GM19372 (cell line): ENCODE measurements at regions not wholly inside any gene's neighbourhood (a gene's known extent, or its start where the extent isn't known, plus 50 kb on each side); places are given as distances from the start of the nearest gene placed in this dataset.

Source experiments
- ATAC-seq: cut with Tn5 transposase; IDR thresholded peaks from one replicate; pipeline ENCODE4 v1.9.1; 2021; ENCODE audit warnings: mild to moderate bottlenecking, low read depth, moderate library complexity; ENCODE audit not compliant: unreplicated experiment

- ATAC-seq, result no peak
These were observed 185.5 kb upstream of the SOX9 start for GRCh38 chr17:71935341-71935740.

GRCh38 chr17:71936977-71937376 lies 183.8 kb upstream of the SOX9 start:
- no peak for ATAC-seq

- no peak for ATAC-seq
These were observed 182.9 kb upstream of the SOX9 start for GRCh38 chr17:71937914-71938313.

DNA sequence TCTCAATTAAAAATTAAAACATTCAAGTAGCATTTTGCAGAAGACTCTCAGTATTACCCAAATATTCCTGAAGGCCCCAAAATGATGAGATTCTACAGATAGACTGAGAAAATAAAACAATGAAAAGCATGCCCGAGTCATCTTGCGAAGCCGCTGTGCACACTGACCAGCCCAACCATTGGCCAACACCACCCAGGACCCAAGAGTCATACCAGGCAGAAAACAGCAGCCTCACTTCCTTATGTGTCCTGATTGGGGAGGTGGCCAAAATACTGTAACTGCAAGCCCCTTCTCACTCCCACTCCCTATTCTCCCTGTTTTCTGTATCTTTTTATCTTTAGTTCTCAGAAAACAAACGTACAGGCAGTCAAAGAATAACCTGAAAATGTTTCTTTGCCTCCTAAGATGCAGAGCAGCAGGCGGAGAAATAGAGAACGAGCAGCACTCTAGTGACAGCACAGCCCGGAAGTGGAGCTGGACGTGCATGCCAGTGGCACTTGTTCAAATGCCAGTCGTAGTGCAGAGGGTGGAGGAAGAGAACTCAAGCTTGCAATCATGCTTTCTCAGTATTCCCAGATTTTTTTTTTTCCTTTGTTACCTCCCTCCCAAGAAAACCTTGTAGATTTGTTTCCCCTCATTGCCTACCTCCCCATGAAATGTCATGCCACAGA lies 182.3 kb upstream of the SOX9 start:
- no peak for ATAC-seq

GRCh38 chr17:71941920-71942319 lies 178.9 kb upstream of the SOX9 start:
- ATAC-seq, result no peak

GRCh38 chr17:71942626-71943025 lies 178.2 kb upstream of the SOX9 start:
- ATAC-seq, result no peak

DNA sequence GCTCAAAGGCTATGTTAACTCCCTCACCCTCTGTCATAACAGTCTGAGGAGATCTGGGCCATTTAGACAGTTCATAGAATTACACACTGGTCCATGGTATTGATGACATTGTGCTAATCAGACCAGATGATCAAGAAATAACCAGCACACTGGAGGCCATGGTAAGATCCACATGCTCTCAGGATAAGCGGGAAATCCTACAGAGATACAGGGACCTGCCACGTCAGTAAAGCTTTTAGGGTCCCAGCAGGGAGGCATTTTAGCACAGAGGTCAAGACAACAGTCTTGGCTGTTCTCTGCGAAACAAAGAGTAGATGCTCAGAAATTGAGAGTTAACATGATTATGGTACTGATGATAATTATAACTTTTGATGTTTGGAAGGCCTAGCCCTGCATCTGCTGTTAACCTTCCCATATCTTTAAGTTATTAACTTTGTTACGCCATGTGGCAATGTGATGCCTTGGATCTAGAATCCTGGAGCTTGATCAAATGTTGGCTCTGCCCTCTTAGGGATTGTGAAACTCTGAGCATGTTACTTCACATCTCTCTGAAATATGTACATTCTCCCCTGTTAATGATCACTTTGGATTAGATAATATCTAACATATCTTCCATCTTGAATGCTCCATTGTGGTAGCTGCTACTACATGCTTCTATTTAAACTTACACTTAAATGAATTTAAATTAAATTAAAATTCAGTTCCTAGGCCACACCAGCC lies 172.0 kb upstream of the SOX9 start:
- no peak for ATAC-seq

DNA sequence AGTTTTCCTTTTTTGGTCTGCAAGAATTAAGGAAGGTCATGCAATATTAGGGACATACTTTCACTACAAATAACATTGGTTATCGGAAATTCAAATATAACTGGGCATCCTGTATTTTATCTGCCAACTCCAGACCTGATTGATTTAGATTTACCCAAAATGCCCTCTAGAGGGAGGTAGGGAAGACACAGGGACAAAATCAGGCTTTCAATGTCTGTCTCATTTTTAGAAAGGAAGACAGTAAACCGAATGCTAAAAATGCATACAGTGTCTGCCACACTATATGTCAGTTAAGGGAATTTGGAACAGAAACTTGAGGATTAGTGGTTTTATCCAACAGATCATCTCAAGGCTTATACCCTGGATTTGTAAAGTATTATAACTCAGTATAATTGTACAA lies 161.7 kb upstream of the SOX9 start:
- no peak for ATAC-seq

DNA sequence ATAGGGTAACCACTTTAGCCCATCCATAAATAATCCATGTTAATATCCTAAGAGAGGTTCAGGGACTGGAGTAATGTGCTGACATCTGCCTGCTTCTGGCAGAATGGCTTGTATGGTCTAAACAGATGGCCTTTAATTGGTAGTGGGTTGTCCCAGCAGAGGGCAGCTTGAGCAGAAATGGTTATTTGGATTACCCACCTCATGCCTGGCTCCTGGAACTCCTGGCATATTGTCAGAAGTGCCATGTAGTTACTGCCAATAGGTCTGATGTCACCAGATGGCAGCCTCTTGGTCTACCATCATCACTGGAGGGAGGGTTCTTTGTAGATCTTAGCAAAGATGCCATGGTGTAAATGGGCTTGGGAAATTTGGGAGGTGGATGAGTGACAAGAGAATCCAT lies 157.5 kb upstream of the SOX9 start:
- no peak for ATAC-seq

DNA sequence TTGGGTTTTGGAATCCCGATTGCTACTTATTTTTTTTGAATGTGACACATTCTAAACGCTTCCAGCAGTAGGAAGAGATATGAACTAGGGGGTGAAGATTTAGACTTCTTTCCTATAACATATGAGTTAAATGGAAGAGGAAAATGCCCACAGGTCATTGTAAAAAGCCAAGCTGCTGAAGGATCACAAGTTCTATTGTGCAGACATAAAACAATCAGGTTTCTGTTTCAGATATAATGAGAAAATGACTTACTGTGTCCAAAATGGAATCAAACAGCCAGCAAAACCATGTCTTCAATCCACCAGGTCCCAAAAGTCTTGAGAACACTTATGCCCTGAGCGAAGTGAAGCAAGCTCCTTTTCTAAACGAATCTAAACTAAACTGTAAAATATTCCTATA lies 157.0 kb upstream of the SOX9 start:
- ATAC-seq, result no peak

DNA sequence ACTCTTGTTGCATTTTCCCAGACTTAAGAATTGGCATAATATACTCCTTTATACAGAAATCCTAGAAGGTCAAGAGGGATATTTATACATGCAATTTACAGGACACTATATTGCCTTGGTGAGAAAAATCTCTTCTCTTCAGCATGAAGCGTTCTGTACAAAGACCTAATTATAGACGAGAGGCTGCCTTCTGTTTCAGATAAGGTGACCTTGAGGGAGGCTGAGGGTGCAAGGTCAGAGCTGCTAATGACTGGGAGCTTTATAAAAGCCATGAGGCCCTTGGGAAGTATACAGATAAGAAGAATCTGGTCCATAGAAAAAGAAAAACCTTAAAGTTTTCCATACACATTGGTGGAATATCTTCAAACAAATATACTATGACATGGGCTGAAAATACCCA lies 156.3 kb upstream of the SOX9 start:
- no peak for ATAC-seq

DNA sequence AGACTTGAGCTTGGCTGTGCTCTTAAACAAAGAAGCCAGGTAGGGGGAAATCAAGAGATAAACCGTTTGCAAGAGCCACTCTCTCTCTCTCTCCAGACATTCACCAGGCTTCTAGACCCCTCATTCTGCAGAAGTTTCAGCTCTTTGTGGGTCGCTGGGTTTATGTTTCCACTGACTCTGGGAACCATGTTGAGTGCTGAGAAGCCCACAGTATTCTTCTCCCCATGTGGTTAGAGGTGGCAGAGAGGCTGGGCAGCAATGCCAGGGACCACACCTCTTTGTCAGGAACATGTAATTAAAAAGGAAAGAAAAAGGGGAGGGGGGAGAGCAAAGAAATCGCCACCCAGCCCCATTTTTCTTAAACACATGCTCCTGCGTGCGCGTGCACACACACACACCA lies 154.8 kb upstream of the SOX9 start:
- ATAC-seq, result no peak

GRCh38 chr17:71966459-71967313 lies 154.1 kb upstream of the SOX9 start:
- ATAC-seq, result no peak

- no peak for ATAC-seq
These were observed 151.3 kb upstream of the SOX9 start for GRCh38 chr17:71969500-71969899.

GRCh38 chr17:71970312-71970711 lies 150.5 kb upstream of the SOX9 start:
- ATAC-seq, result no peak

DNA sequence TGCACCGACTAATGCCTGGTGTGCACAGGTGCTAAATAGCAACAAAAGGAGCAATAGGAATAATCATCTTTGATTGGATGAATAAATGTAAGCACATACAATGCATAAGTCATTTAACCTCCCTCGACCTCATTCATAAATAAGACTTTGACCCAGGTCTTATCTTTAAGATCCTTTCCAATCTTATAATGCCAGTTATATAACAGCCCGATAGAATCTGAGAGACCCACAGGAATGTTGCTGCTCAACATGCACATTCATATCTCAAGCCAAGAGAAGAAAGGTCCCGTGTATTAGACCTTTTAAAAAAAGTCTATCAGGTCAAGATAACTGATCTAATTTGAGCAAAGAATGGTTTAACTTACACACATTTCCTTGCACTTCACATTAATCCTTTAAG lies 146.8 kb upstream of the SOX9 start:
- no peak for ATAC-seq

DNA sequence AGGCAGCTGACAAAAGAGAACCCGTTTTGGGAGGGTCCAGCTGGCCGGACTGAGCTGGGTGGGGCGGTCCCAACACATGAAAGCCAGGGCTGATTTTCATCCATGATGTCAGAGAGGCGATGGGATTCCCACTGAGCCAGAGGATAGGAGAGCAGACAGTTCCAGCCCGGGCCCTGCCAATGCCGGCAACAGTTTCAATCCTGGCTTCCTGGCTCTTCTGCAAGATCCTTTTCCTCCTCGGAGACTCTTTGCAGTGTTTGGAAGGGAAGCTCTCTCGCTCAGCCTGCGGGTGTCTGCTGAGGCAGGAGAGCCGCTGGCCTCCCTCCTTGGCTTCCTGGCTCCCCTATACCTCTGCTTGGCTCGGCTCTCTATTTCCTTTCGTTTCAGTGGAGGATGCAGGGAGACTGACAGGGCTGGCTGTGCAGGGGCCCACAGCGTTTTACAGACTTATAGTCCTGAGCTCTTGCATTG lies 145.5 kb upstream of the SOX9 start:
- no peak for ATAC-seq

GRCh38 chr17:71976011-71976649 lies 144.7 kb upstream of the SOX9 start:
- ATAC-seq, result no peak

DNA sequence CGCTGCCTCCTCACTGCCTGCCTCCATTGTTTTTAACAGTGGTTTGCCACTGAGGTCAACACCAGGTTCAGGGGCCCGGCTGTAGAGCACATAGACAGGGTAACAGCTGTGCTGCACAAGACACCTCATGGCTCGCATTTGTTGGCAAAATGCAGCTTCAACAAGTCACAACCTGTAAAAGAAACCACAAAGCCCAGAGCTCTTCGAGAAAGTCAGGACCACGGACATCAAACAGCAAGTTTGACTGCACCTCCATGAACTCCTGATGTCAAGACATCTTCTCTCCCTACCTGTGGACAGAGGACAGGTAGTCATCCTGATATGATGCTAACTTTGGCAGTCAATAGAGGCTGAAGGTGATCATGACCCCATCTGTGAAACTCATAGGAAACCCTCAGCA lies 142.4 kb upstream of the SOX9 start:
- no peak for ATAC-seq

GRCh38 chr17:71980171-71980570 lies 140.6 kb upstream of the SOX9 start:
- no peak for ATAC-seq

- ATAC-seq, result no peak
These were observed 137.0 kb upstream of the SOX9 start for GRCh38 chr17:71983828-71984227.
